ENCODE measurements at regions not wholly inside any gene's neighbourhood (a gene's known extent, or its start where the extent isn't known, plus 50 kb on each side); places are given as distances from the start of the nearest gene placed in this dataset.

GRCh38 chrX:40938423-40938822 lies 146.8 kb upstream of the USP9X start:
- no peaks in the 10 kb centered on the region for H3F3A ChIP-seq (ENCODE audit: insufficient read depth, low read length)
- peaks cover 4% of the 10 kb centered on the region for H3K4me1 ChIP-seq (ENCODE audit: insufficient read depth, low read length, severe bottlenecking)
- no peak overlapping the region for H3K4me2 ChIP-seq (ENCODE audit: low read length)
- H3K9me2 ChIP-seq (ENCODE audit: low read depth, low read length): no peaks in the 10 kb centered on the region
- no peaks in the 10 kb centered on the region for H3K36me3 ChIP-seq (ENCODE audit: insufficient read depth, low read length)
- H3K27me3 ChIP-seq (ENCODE audit: insufficient read depth, low read length): no peaks in the 10 kb centered on the region
- H3K27ac ChIP-seq (ENCODE audit: low read depth, low read length, poor library complexity, severe bottlenecking): no peak overlapping the region
- no peaks in the 10 kb centered on the region for H4K20me1 ChIP-seq (ENCODE audit: insufficient read depth, low read length)
- H3K9ac ChIP-seq (ENCODE audit: low read length): no peak overlapping the region
- TF ChIP-seq CTCF (IDR thresholded peaks at IDR 0.05; ENCODE audit: low read length): no peak
- no peak for TF ChIP-seq EZH2 (IDR thresholded peaks at IDR 0.05; ENCODE audit: borderline replicate concordance, low read length)
- no peak overlapping the region for H3K4me3 ChIP-seq (ENCODE audit: low read depth, low read length, poor library complexity, severe bottlenecking)
- H3K79me2 ChIP-seq (ENCODE audit: insufficient read depth, low read length): no peaks in the 10 kb centered on the region
- H3K9me3 ChIP-seq (ENCODE audit: low read length): no peaks in the 10 kb centered on the region
- H2AFZ ChIP-seq (ENCODE audit: low read length): no peak overlapping the region

DNA sequence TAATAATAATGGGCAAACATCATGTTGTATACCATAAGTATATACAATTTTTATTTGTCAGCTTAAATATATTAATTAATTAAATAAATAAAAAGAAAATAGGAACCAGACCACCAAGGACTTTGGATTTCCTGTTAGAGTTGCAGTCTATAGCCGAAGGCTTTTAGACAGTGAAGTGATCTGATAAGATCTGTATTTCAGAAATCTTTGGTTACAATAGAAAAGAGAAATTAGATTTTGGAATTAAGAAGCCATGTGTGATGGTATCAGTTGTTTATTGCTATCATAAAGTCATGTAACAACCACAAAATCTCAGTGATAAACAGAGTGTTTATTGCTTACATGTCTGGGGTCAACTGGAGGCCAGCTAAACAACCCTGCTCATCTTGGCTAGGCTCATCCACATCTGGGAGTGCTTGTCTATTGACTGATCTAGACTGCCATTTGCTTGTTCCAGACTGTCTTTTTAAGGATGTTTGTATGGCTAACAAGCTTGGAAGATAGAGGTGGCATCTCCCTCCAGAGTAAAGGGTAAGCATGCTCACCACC lies 142.1 kb upstream of the USP9X start:
- no peaks in the 10 kb centered on the region for H4K20me1 ChIP-seq (ENCODE audit: insufficient read depth, low read length)
- H3K9me2 ChIP-seq (ENCODE audit: low read depth, low read length): no peaks in the 10 kb centered on the region
- no peaks in the 10 kb centered on the region for H3F3A ChIP-seq (ENCODE audit: insufficient read depth, low read length)
- H3K4me1 ChIP-seq (ENCODE audit: insufficient read depth, low read length, severe bottlenecking): no peaks in the 10 kb centered on the region
- H3K9ac ChIP-seq (ENCODE audit: low read length): no peak overlapping the region
- H2AFZ ChIP-seq (ENCODE audit: low read length): no peak overlapping the region
- no peaks in the 10 kb centered on the region for H3K9me3 ChIP-seq (ENCODE audit: low read length)
- H3K4me3 ChIP-seq (ENCODE audit: low read depth, low read length, poor library complexity, severe bottlenecking): no peak overlapping the region
- H3K27ac ChIP-seq (ENCODE audit: low read depth, low read length, poor library complexity, severe bottlenecking): no peak overlapping the region
- no peaks in the 10 kb centered on the region for H3K79me2 ChIP-seq (ENCODE audit: insufficient read depth, low read length)
- no peak overlapping the region for H3K4me2 ChIP-seq (ENCODE audit: low read length)
- no peaks in the 10 kb centered on the region for H3K27me3 ChIP-seq (ENCODE audit: insufficient read depth, low read length)
- no peak for TF ChIP-seq EZH2 (IDR thresholded peaks at IDR 0.05; ENCODE audit: borderline replicate concordance, low read length)
- no peak for TF ChIP-seq CTCF (IDR thresholded peaks at IDR 0.05; ENCODE audit: low read length)
- H3K36me3 ChIP-seq (ENCODE audit: insufficient read depth, low read length): no peaks in the 10 kb centered on the region

GRCh38 chrX:40945361-40945713 lies 139.9 kb upstream of the USP9X start:
- Histone ChIP-seq H3K9me2 (ENCODE audit: low read depth, low read length) (no peaks in the 10 kb centered on the region), H3K9ac (ENCODE audit: low read length) (no peak overlapping the region), H3K79me2 (ENCODE audit: insufficient read depth, low read length) (no peaks in the 10 kb centered on the region), H3K4me1 (ENCODE audit: insufficient read depth, low read length, severe bottlenecking) (no peaks in the 10 kb centered on the region), H3K27ac (ENCODE audit: low read depth, low read length, poor library complexity, severe bottlenecking) (no peak overlapping the region), H2AFZ (ENCODE audit: low read length) (no peak overlapping the region), H3K36me3 (ENCODE audit: insufficient read depth, low read length) (no peaks in the 10 kb centered on the region), H3K27me3 (ENCODE audit: insufficient read depth, low read length) (no peaks in the 10 kb centered on the region), H3K4me2 (ENCODE audit: low read length) (no peak overlapping the region), H3F3A (ENCODE audit: insufficient read depth, low read length) (no peaks in the 10 kb centered on the region), H3K9me3 (ENCODE audit: low read length) (no peaks in the 10 kb centered on the region), H4K20me1 (ENCODE audit: insufficient read depth, low read length) (no peaks in the 10 kb centered on the region), H3K4me3 (ENCODE audit: low read depth, low read length, poor library complexity, severe bottlenecking) (no peak overlapping the region)
- TF ChIP-seq CTCF (IDR thresholded peaks at IDR 0.05; ENCODE audit: low read length): no peak
- no peak for TF ChIP-seq EZH2 (IDR thresholded peaks at IDR 0.05; ENCODE audit: borderline replicate concordance, low read length)
